ENCODE measurements at regions not wholly inside any gene's neighbourhood (a gene's known extent, or its start where the extent isn't known, plus 50 kb on each side); places are given as distances from the start of the nearest gene placed in this dataset.
"Not testable (repeated sequence)": the region's sequence is repeated elsewhere in the genome, so short reads cannot be mapped to it uniquely, and the experiment has no call there.

- Histone ChIP-seq H3K4me3 (ENCODE audit: low read length) (no peak overlapping the region), H3K9ac (ENCODE audit: low read length) (no peak overlapping the region), H3K36me3 (ENCODE audit: control insufficient read depth, insufficient read depth, low read length) (no peaks in the 10 kb centered on the region), H2BK120ac (ENCODE audit: low read depth, low read length) (no peak overlapping the region), H3K79me1 (ENCODE audit: low read length) (no peaks in the 10 kb centered on the region), H3K18ac (ENCODE audit: low read length) (no peak overlapping the region), H3K4ac (ENCODE audit: low read depth, low read length) (no peak overlapping the region), H3K56ac (ENCODE audit: low read length) (no peak overlapping the region), H3K4me1 (ENCODE audit: control insufficient read depth, low read depth, low read length) (no peaks in the 10 kb centered on the region), H3K79me2 (ENCODE audit: control insufficient read depth, insufficient read depth, low read length) (no peaks in the 10 kb centered on the region), H4K5ac (ENCODE audit: low read length) (no peak overlapping the region), H2AK5ac (ENCODE audit: low read length) (no peak overlapping the region), H2BK15ac (replicated peaks; ENCODE audit: low read depth) (no peak overlapping the region), H3K27ac (ENCODE audit: low read depth, low read length) (no peak overlapping the region), H3K23ac (ENCODE audit: low read length) (no peak overlapping the region), H3K4me2 (ENCODE audit: low read length) (no peak overlapping the region), H4K8ac (ENCODE audit: low read depth, low read length) (no peak overlapping the region), H2BK5ac (ENCODE audit: low read length) (no peak overlapping the region), H3K27me3 (ENCODE audit: insufficient read depth, low read length, poor library complexity) (no peaks in the 10 kb centered on the region)
- no CpG with 5 or more reads among the region's 4 CpGs for WGBS (ENCODE audit: extremely low coverage, insufficient coverage, low lambda C conversion rate)
- no peak for DNase-seq
Observed at GRCh38 chr11:41534391-41534790, 74.9 kb upstream of the LRRC4C start.

- no peak overlapping the region for H3K18ac ChIP-seq (ENCODE audit: low read length)
Observed at GRCh38 chr11:41534861-41535260, 75.4 kb upstream of the LRRC4C start.

DNA sequence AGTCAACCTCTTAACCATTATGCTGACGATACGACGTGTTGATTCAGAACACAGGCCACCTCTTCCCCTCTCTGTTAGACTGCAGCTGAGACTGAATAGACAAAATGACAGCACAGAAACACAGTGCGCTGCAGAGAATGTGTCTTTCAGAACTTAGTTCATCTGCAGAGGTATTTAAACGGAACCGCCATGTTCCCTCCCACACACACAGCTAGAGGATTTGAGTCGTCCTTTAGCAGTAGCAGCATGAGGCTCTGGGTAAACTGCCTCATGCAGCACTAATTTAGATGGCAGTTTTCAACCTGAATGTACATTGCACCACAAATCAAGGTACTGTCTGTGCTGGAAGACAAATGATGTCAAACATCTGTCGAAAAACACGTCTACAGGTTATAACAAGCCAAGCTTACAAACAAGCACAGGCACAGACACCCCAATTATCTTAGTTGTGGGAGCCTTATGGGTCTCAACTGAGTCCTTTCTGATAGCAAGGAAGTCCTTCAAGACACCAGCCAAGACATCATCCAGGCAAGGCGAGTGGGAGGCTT is 76.6 kb upstream of the LRRC4C start:
- Histone ChIP-seq H3K56ac (ENCODE audit: low read length) (no peak overlapping the region), H3K9ac (ENCODE audit: low read length) (no peak overlapping the region), H3K79me1 (ENCODE audit: low read length) (no peaks in the 10 kb centered on the region), H3K23ac (ENCODE audit: low read length) (no peak overlapping the region), H3K4me2 (ENCODE audit: low read length) (no peak overlapping the region), H3K4me1 (ENCODE audit: control insufficient read depth, low read depth, low read length) (no peaks in the 10 kb centered on the region), H2AK5ac (ENCODE audit: low read length) (no peak overlapping the region), H2BK5ac (ENCODE audit: low read length) (no peak overlapping the region), H3K27me3 (ENCODE audit: insufficient read depth, low read length, poor library complexity) (no peaks in the 10 kb centered on the region), H3K18ac (ENCODE audit: low read length) (no peak overlapping the region), H3K4me3 (ENCODE audit: low read length) (no peak overlapping the region), H3K79me2 (ENCODE audit: control insufficient read depth, insufficient read depth, low read length) (no peaks in the 10 kb centered on the region), H2BK120ac (ENCODE audit: low read depth, low read length) (no peak overlapping the region), H3K4ac (ENCODE audit: low read depth, low read length) (no peak overlapping the region), H3K36me3 (ENCODE audit: control insufficient read depth, insufficient read depth, low read length) (no peaks in the 10 kb centered on the region), H2BK15ac (replicated peaks; ENCODE audit: low read depth) (no peak overlapping the region), H3K27ac (ENCODE audit: low read depth, low read length) (no peak overlapping the region), H4K8ac (ENCODE audit: low read depth, low read length) (no peak overlapping the region), H4K5ac (ENCODE audit: low read length) (no peak overlapping the region)
- DNase-seq, result no peak
- no CpG with 5 or more reads among the region's 10 CpGs for WGBS (ENCODE audit: extremely low coverage, insufficient coverage, low lambda C conversion rate)

More at GRCh38 chr11:41534861-41535260, 75.4 kb upstream of the LRRC4C start:
- Histone ChIP-seq H3K27ac (ENCODE audit: low read depth, low read length) (no peak overlapping the region), H3K27me3 (ENCODE audit: insufficient read depth, low read length, poor library complexity) (no peaks in the 10 kb centered on the region), H3K56ac (ENCODE audit: low read length) (no peak overlapping the region), H2BK5ac (ENCODE audit: low read length) (no peak overlapping the region), H3K9ac (ENCODE audit: low read length) (no peak overlapping the region), H2BK15ac (replicated peaks; ENCODE audit: low read depth) (no peak overlapping the region), H4K5ac (ENCODE audit: low read length) (no peak overlapping the region), H3K4ac (ENCODE audit: low read depth, low read length) (no peak overlapping the region), H3K79me2 (ENCODE audit: control insufficient read depth, insufficient read depth, low read length) (no peaks in the 10 kb centered on the region), H3K4me3 (ENCODE audit: low read length) (no peak overlapping the region), H2BK120ac (ENCODE audit: low read depth, low read length) (no peak overlapping the region), H3K4me1 (ENCODE audit: control insufficient read depth, low read depth, low read length) (no peaks in the 10 kb centered on the region), H3K79me1 (ENCODE audit: low read length) (no peaks in the 10 kb centered on the region), H3K23ac (ENCODE audit: low read length) (no peak overlapping the region), H4K8ac (ENCODE audit: low read depth, low read length) (no peak overlapping the region), H2AK5ac (ENCODE audit: low read length) (no peak overlapping the region), H3K36me3 (ENCODE audit: control insufficient read depth, insufficient read depth, low read length) (no peaks in the 10 kb centered on the region), H3K4me2 (ENCODE audit: low read length) (no peak overlapping the region)
- WGBS (ENCODE audit: extremely low coverage, insufficient coverage, low lambda C conversion rate), result no CpG with 5 or more reads among the region's 2 CpGs
- DNase-seq, result no peak

- not testable (repeated sequence) for H4K8ac ChIP-seq (ENCODE audit: low read depth, low read length); DNase-seq; H2AK5ac ChIP-seq (ENCODE audit: low read length); H2BK120ac ChIP-seq (ENCODE audit: low read depth, low read length); H3K79me1 ChIP-seq (ENCODE audit: low read length); H2BK15ac ChIP-seq (replicated peaks; ENCODE audit: low read depth); H3K18ac ChIP-seq (ENCODE audit: low read length); H3K4ac ChIP-seq (ENCODE audit: low read depth, low read length); H3K27ac ChIP-seq (ENCODE audit: low read depth, low read length); H3K56ac ChIP-seq (ENCODE audit: low read length); H3K36me3 ChIP-seq (ENCODE audit: control insufficient read depth, insufficient read depth, low read length); H3K23ac ChIP-seq (ENCODE audit: low read length); H3K4me3 ChIP-seq (ENCODE audit: low read length); H3K4me2 ChIP-seq (ENCODE audit: low read length); H3K9ac ChIP-seq (ENCODE audit: low read length); H3K79me2 ChIP-seq (ENCODE audit: control insufficient read depth, insufficient read depth, low read length); H3K27me3 ChIP-seq (ENCODE audit: insufficient read depth, low read length, poor library complexity); H2BK5ac ChIP-seq (ENCODE audit: low read length); H4K5ac ChIP-seq (ENCODE audit: low read length); H3K4me1 ChIP-seq (ENCODE audit: control insufficient read depth, low read depth, low read length)
- WGBS (ENCODE audit: extremely low coverage, insufficient coverage, low lambda C conversion rate), result no CpG with 5 or more reads among the region's 3 CpGs
Observed at GRCh38 chr11:41544902-41545301, 85.5 kb upstream of the LRRC4C start.

DNA sequence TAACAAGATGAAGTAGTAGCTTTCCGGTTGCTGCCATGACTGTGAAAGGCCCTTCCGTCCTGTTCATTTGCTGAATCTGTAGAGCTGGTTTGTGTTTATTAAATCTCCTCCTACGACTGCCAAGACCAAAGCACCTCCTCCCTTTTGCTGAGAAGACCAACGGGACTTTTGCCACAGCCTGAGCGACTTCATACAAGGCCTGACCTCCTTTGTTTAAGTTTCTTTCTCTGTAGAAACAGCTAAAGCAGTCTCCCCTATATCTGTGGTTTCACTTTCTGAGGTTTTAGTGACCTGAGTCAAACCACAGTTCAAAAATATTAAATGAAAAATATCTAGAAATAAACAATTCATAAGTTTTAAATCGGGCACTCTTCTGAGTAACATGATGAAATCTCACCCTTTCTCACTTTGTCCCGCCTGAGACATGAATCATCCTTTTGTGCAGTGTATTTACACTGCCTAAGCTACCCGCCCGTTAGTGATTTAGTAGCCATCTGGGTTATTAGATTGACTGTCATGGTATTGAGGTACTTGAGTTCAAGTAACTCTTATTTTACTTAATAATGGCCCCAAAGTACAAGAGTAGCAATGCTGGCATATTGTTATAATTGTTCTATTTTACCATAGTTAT is 119.1 kb upstream of the LRRC4C start:
- no peak for DNase-seq
- H3K4ac ChIP-seq (ENCODE audit: low read depth, low read length), result no peak overlapping the region
- no peaks in the 10 kb centered on the region for H3K4me1 ChIP-seq (ENCODE audit: control insufficient read depth, low read depth, low read length)
- no peak overlapping the region for H3K23ac ChIP-seq (ENCODE audit: low read length)
- no peak overlapping the region for H3K9ac ChIP-seq (ENCODE audit: low read length)
- no peak overlapping the region for H3K56ac ChIP-seq (ENCODE audit: low read length)
- no peak overlapping the region for H2BK5ac ChIP-seq (ENCODE audit: low read length)
- no peak overlapping the region for H3K4me2 ChIP-seq (ENCODE audit: low read length)
- no peak overlapping the region for H3K27ac ChIP-seq (ENCODE audit: low read depth, low read length)
- no CpG with 5 or more reads among the region's 9 CpGs for WGBS (ENCODE audit: extremely low coverage, insufficient coverage, low lambda C conversion rate)
- no peaks in the 10 kb centered on the region for H3K79me1 ChIP-seq (ENCODE audit: low read length)
- no peaks in the 10 kb centered on the region for H3K27me3 ChIP-seq (ENCODE audit: insufficient read depth, low read length, poor library complexity)
- H3K79me2 ChIP-seq (ENCODE audit: control insufficient read depth, insufficient read depth, low read length), result no peaks in the 10 kb centered on the region
- H2BK15ac ChIP-seq (replicated peaks; ENCODE audit: low read depth), result no peak overlapping the region
- H3K36me3 ChIP-seq (ENCODE audit: control insufficient read depth, insufficient read depth, low read length), result no peaks in the 10 kb centered on the region
- H4K8ac ChIP-seq (ENCODE audit: low read depth, low read length), result no peak overlapping the region
- H3K18ac ChIP-seq (ENCODE audit: low read length), result no peak overlapping the region
- H2AK5ac ChIP-seq (ENCODE audit: low read length), result no peak overlapping the region
- no peak overlapping the region for H4K5ac ChIP-seq (ENCODE audit: low read length)
- no peak overlapping the region for H3K4me3 ChIP-seq (ENCODE audit: low read length)
- no peak overlapping the region for H2BK120ac ChIP-seq (ENCODE audit: low read depth, low read length)

DNA sequence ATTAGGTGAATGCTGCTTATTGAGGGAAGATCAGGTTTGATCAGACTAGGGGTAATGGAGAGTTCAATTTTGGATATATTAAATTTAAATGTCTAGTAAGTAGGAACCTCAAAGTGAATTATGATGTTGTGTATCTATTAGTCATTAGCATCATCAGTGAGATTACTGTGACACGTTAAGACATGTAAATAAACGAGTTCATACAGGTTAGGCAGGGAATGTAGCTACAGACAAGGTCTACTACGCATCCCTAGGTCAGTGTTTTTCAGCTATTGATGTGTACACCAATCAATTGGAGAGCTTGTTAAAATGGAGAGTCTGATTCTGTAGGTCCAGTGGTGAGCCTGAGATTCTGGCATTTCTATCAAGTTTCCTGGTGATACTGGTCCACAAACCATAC is 120.1 kb upstream of the LRRC4C start:
- Histone ChIP-seq H3K18ac (ENCODE audit: low read length) (no peak overlapping the region), H4K5ac (ENCODE audit: low read length) (no peak overlapping the region), H3K4me1 (ENCODE audit: control insufficient read depth, low read depth, low read length) (no peaks in the 10 kb centered on the region), H2BK5ac (ENCODE audit: low read length) (no peak overlapping the region), H3K27me3 (ENCODE audit: insufficient read depth, low read length, poor library complexity) (no peaks in the 10 kb centered on the region), H3K79me2 (ENCODE audit: control insufficient read depth, insufficient read depth, low read length) (no peaks in the 10 kb centered on the region), H3K36me3 (ENCODE audit: control insufficient read depth, insufficient read depth, low read length) (no peaks in the 10 kb centered on the region), H4K8ac (ENCODE audit: low read depth, low read length) (no peak overlapping the region), H3K4me2 (ENCODE audit: low read length) (no peak overlapping the region), H3K79me1 (ENCODE audit: low read length) (no peaks in the 10 kb centered on the region), H3K4me3 (ENCODE audit: low read length) (no peak overlapping the region), H3K27ac (ENCODE audit: low read depth, low read length) (no peak overlapping the region), H3K56ac (ENCODE audit: low read length) (no peak overlapping the region), H3K23ac (ENCODE audit: low read length) (no peak overlapping the region), H3K4ac (ENCODE audit: low read depth, low read length) (no peak overlapping the region), H3K9ac (ENCODE audit: low read length) (no peak overlapping the region), H2BK15ac (replicated peaks; ENCODE audit: low read depth) (no peak overlapping the region), H2BK120ac (ENCODE audit: low read depth, low read length) (no peak overlapping the region), H2AK5ac (ENCODE audit: low read length) (no peak overlapping the region)
- DNase-seq, result no peak
- WGBS (ENCODE audit: extremely low coverage, insufficient coverage, low lambda C conversion rate), result no CpG with 5 or more reads among the region's 3 CpGs
